ENCODE measurements at regions not wholly inside any gene's neighbourhood (a gene's known extent, or its start where the extent isn't known, plus 50 kb on each side); places are given as distances from the start of the nearest gene placed in this dataset.

DNA sequence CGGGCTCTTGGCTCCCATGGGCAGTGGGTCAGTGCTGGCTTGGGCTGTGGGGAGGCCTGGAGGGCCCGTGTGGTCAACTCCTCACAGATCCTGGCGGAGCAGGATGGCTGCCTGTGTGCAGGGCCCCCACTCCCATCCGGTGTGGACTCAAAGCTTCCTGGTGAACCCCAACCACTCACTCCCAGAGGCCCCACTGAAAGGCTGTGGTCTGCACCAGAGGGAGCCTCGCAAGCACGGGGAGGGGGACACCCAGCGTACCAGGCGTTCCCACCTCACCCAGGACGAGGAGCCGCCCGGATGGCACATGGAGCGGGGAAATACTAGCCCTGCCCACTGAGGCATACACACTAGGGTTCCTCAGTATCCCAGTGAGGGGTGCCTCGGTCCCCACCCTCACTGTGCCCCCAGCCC is 75.4 kb upstream of the ACTRT2 start:
- TF ChIP-seq CTCF (IDR thresholded peaks at IDR 0.05): no peak
- TF ChIP-seq POLR2A (IDR thresholded peaks at IDR 0.05): no peak

Measured in testis (tissue), 2 donors.